H9 (cell line): ENCODE measurements at regions not wholly inside any gene's neighbourhood (a gene's known extent, or its start where the extent isn't known, plus 50 kb on each side); places are given as distances from the start of the nearest gene placed in this dataset.

ENCODE experiments used
- DNase-seq: peaks from one replicate; pipeline ENCODE4 v3.0.0-alpha.2; 2017
- H2AFZ ChIP-seq: one replicate; pipeline ENCODE4 v1.6.1; 2013; ENCODE audit warnings: mild to moderate bottlenecking, low read length, control low read depth, moderate library complexity
- H2AK5ac ChIP-seq: 2 replicates; pipeline ENCODE4 v1.6.1; 2013; ENCODE audit warnings: low read length, control low read depth, mixed read lengths; ENCODE audit not compliant: insufficient read length
- H2BK120ac ChIP-seq: one replicate; pipeline ENCODE4 v1.6.1; 2013; ENCODE audit warnings: low read depth, mild to moderate bottlenecking, low read length, control low read depth, inconsistent platforms; ENCODE audit not compliant: poor library complexity, severe bottlenecking
- H2BK12ac ChIP-seq: 2 replicates; pipeline ENCODE4 v1.6.1; 2013; ENCODE audit warnings: low read length, control low read depth, mixed read lengths, low read depth; ENCODE audit not compliant: insufficient read length
- H2BK15ac ChIP-seq: 2 replicates; pipeline ENCODE4 v1.6.1; 2013; ENCODE audit warnings: low read depth, low read length, control low read depth
- H2BK20ac ChIP-seq: one replicate; pipeline ENCODE4 v1.6.1; 2013; ENCODE audit warnings: low read depth, mild to moderate bottlenecking, low read length, control low read depth, inconsistent platforms; ENCODE audit not compliant: poor library complexity, severe bottlenecking
- H2BK5ac ChIP-seq: 2 replicates; pipeline ENCODE4 v1.6.1; 2013; ENCODE audit warnings: low read length, control low read depth, mixed read lengths; ENCODE audit not compliant: insufficient read length
- H3K14ac ChIP-seq: 2 replicates; pipeline ENCODE4 v1.6.1; 2013; ENCODE audit warnings: low read length, control low read depth; ENCODE audit not compliant: insufficient read depth
- H3K18ac ChIP-seq: 2 replicates; pipeline ENCODE4 v1.6.1; 2013; ENCODE audit warnings: low read depth, mild to moderate bottlenecking, mixed read lengths, low read length, control low read depth; ENCODE audit not compliant: insufficient read length
- H3K23ac ChIP-seq: 2 replicates; pipeline ENCODE4 v1.6.1; 2013; ENCODE audit warnings: low read length, control low read depth, mixed read lengths, low read depth; ENCODE audit not compliant: insufficient read length
- H3K23me2 ChIP-seq: 2 replicates; pipeline ENCODE4 v1.6.1; 2013; ENCODE audit warnings: low read depth, mild to moderate bottlenecking, mixed read lengths, low read length, control low read depth; ENCODE audit not compliant: insufficient read length, poor library complexity, severe bottlenecking
- H3K27ac ChIP-seq: 2 replicates; pipeline ENCODE4 v1.5.1; 2013; ENCODE audit warnings: low read length, control low read depth, mixed read lengths, low read depth; ENCODE audit not compliant: insufficient read length
- H3K27me3 ChIP-seq: 2 replicates; pipeline ENCODE4 v1.6.1; 2013; ENCODE audit warnings: low read length, control low read depth, inconsistent platforms; ENCODE audit not compliant: insufficient read depth
- H3K4ac ChIP-seq: 2 replicates; pipeline ENCODE4 v1.6.1; 2013; ENCODE audit warnings: low read depth, mild to moderate bottlenecking, control low read depth, inconsistent platforms, low read length, moderate library complexity
- H3K4me1 ChIP-seq: 2 replicates; pipeline ENCODE4 v1.6.1; 2013; ENCODE audit warnings: low read length, control low read depth, inconsistent platforms; ENCODE audit not compliant: insufficient read depth
- H3K4me2 ChIP-seq: 2 replicates; pipeline ENCODE4 v1.6.1; 2013; ENCODE audit warnings: low read length, control low read depth, mixed read lengths; ENCODE audit not compliant: insufficient read length, insufficient read depth
- H3K56ac ChIP-seq: 2 replicates; pipeline ENCODE4 v1.6.1; 2013; ENCODE audit warnings: low read depth, mild to moderate bottlenecking, mixed read lengths, low read length, control low read depth; ENCODE audit not compliant: insufficient read length
- H3K79me1 ChIP-seq: 2 replicates; pipeline ENCODE4 v1.6.1; 2013; ENCODE audit warnings: low read depth, mild to moderate bottlenecking, moderate library complexity, low read length, control low read depth, inconsistent platforms; ENCODE audit not compliant: insufficient read depth, poor library complexity, severe bottlenecking
- H3K79me2 ChIP-seq: 2 replicates; pipeline ENCODE4 v1.6.1; 2013; ENCODE audit warnings: low read length, control low read depth, inconsistent platforms; ENCODE audit not compliant: insufficient read depth
- H3K9ac ChIP-seq: 2 replicates; pipeline ENCODE4 v1.6.1; 2013; ENCODE audit warnings: low read length, control low read depth, mixed read lengths; ENCODE audit not compliant: insufficient read length; ENCODE audit errors: extremely low read depth
- H3K9me3 ChIP-seq: one replicate; pipeline ENCODE4 v1.6.1; 2013; ENCODE audit warnings: low read depth, low read length, inconsistent platforms; ENCODE audit not compliant: control insufficient read depth
- H3T11ph ChIP-seq: one replicate; pipeline ENCODE4 v1.6.1; 2013; ENCODE audit warnings: mild to moderate bottlenecking, low read length, control low read depth, inconsistent platforms
- H4K20me1 ChIP-seq: one replicate; pipeline ENCODE4 v1.6.1; 2013; ENCODE audit not compliant: control insufficient read depth, insufficient read length, insufficient read depth
- H4K5ac ChIP-seq: 2 replicates; pipeline ENCODE4 v1.6.1; 2013; ENCODE audit warnings: low read depth, mild to moderate bottlenecking, mixed read lengths, low read length, control low read depth; ENCODE audit not compliant: insufficient read length
- H4K8ac ChIP-seq: replicated peaks from 2 replicates; pipeline ENCODE4 v1.6.1; 2013; ENCODE audit warnings: low read length, control low read depth, mixed read lengths, low read depth; ENCODE audit not compliant: insufficient read length
- H4K91ac ChIP-seq: 2 replicates; pipeline ENCODE4 v1.6.1; 2013; ENCODE audit warnings: low read depth, mild to moderate bottlenecking, moderate library complexity, mixed read lengths, low read length, control low read depth; ENCODE audit not compliant: insufficient read length
- H3K27ac Mint-ChIP-seq, 3 experiments: 2 replicates in 2 of 3; 3 replicates in 1 of 3; pipeline ENCODE4 v1.8.0; 2020 to 2021; ENCODE audit warnings: mixed read lengths in 3 of 3, mild to moderate bottlenecking in 1 of 3, moderate library complexity in 1 of 3
- H3K27me3 Mint-ChIP-seq: 2 replicates; pipeline ENCODE4 v1.8.0; 2021; ENCODE audit warnings: low read depth, mild to moderate bottlenecking, moderate library complexity, mixed read lengths
- H3K36me3 Mint-ChIP-seq, 3 experiments: 2 replicates in 2 of 3; 3 replicates in 1 of 3; pipeline ENCODE4 v1.8.0; 2020 to 2021; ENCODE audit warnings: low read depth in 3 of 3, mixed read lengths in 3 of 3; ENCODE audit not compliant: insufficient read depth in 1 of 3
- H3K4me1 Mint-ChIP-seq, 2 experiments: 2 replicates each; pipeline ENCODE4 v1.8.0; 2020; ENCODE audit warnings: mixed read lengths in 2 of 2
- H3K4me3 Mint-ChIP-seq, 2 experiments: 2 replicates in 1 of 2; 3 replicates in 1 of 2; pipeline ENCODE4 v1.8.0; 2020 to 2021; ENCODE audit warnings: mild to moderate bottlenecking in 2 of 2, mixed read lengths in 2 of 2, moderate library complexity in 1 of 2
- H3K9me3 Mint-ChIP-seq, 2 experiments: 2 replicates in 1 of 2; 3 replicates in 1 of 2; pipeline ENCODE4 v1.8.0; 2020; ENCODE audit warnings: mild to moderate bottlenecking in 2 of 2, mixed read lengths in 2 of 2, moderate library complexity in 1 of 2
- WGBS: extraction: QIAGEN DNeasy Blood & Tissue Kit; methylation state at CpG from one replicate; pipeline ENCODE4 v1.1.7; 2013; ENCODE audit warnings: missing lambda C conversion rate, low lambda C conversion rate, mixed read lengths; ENCODE audit not compliant: insufficient read length; ENCODE audit errors: extremely low coverage; 5-methylcytosine and 5-hydroxymethylcytosine counted together
- TF ChIP-seq, protein P1 (sequence below): fragments of 200-600 bp; sonication (generic); conservative IDR thresholded peaks from 3 replicates; pipeline ENCODE4 v1.8.0; 2021; ENCODE audit warnings: antibody characterized with exemption, mild to moderate bottlenecking

DNA sequence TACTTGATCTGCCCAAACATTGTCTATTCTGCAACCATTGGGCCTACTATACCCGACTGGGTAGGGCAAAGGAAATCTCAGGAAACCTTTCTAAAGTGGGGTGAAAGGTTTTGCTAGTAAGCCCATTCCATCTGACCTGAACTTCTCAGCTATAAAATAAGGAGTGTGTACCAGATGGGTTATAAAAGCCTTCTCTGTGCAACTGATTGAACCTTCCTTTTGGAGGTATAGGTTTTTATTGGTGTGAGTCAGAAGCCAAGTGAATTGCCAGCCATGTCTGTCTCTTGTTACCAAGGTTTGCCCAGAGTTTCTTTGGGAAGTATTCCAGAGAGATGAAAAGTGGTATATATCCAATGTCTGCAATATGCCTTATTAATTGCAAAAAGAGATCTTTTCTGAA is 1271.0 kb upstream of the WWC1 start:
- Histone ChIP-seq H3K56ac (no peak overlapping the region), H3K14ac (no peak overlapping the region), H3K79me1 (no peaks in the 10 kb centered on the region), H2AK5ac (no peak overlapping the region), H2BK5ac (no peak overlapping the region), H2AFZ (no peak overlapping the region), H3K79me2 (no peaks in the 10 kb centered on the region), H3K23me2 (no peaks in the 10 kb centered on the region), H2BK20ac (no peak overlapping the region), H3T11ph (no peak overlapping the region), H4K5ac (no peak overlapping the region), H2BK12ac (no peak overlapping the region), H3K18ac (no peak overlapping the region), H4K20me1 (no peaks in the 10 kb centered on the region), H3K27me3 (no peaks in the 10 kb centered on the region), H3K9ac (no peak overlapping the region), H2BK120ac (no peak overlapping the region), H3K27ac (no peak overlapping the region), H2BK15ac (no peak overlapping the region), H4K8ac (no peak overlapping the region), H3K4me1 (no peaks in the 10 kb centered on the region), H3K4me2 (no peak overlapping the region), H3K4ac (no peak overlapping the region), H3K23ac (no peak overlapping the region), H4K91ac (no peak overlapping the region), H3K9me3 (no peaks in the 10 kb centered on the region)
- Mint-ChIP-seq H3K4me1 (no peaks in the 10 kb centered on the region), H3K27me3 (no peaks in the 10 kb centered on the region), H3K36me3 (no peaks in the 10 kb centered on the region; a peak in 1 of 7 replicates), H3K27ac (no peak overlapping the region), H3K4me3 (no peak overlapping the region), H3K9me3 (no peaks in the 10 kb centered on the region)
- no CpG with 5 or more reads among the region's 1 CpG for WGBS
- no peak for DNase-seq
- TF ChIP-seq, protein P1, sequence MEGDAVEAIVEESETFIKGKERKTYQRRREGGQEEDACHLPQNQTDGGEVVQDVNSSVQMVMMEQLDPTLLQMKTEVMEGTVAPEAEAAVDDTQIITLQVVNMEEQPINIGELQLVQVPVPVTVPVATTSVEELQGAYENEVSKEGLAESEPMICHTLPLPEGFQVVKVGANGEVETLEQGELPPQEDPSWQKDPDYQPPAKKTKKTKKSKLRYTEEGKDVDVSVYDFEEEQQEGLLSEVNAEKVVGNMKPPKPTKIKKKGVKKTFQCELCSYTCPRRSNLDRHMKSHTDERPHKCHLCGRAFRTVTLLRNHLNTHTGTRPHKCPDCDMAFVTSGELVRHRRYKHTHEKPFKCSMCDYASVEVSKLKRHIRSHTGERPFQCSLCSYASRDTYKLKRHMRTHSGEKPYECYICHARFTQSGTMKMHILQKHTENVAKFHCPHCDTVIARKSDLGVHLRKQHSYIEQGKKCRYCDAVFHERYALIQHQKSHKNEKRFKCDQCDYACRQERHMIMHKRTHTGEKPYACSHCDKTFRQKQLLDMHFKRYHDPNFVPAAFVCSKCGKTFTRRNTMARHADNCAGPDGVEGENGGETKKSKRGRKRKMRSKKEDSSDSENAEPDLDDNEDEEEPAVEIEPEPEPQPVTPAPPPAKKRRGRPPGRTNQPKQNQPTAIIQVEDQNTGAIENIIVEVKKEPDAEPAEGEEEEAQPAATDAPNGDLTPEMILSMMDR = no peak
